ENCODE measurements at regions not wholly inside any gene's neighbourhood (a gene's known extent, or its start where the extent isn't known, plus 50 kb on each side); places are given as distances from the start of the nearest gene placed in this dataset.

GRCh38 chr20:47886454-47887041 lies 101.3 kb upstream of the SULF2 start (continued):
- TF ChIP-seq TFAP4 (IDR thresholded peaks at IDR 0.05; ENCODE audit: borderline replicate concordance, low read depth) (no peak), ZNF10 (CRISPR knock-in tag; IDR thresholded peaks at IDR 0.05; ENCODE audit: borderline replicate concordance, low read depth) (no peak), ZNF362 (CRISPR knock-in tag; IDR thresholded peaks at IDR 0.05; ENCODE audit: borderline replicate concordance) (no peak), GPBP1L1 (CRISPR knock-in tag; IDR thresholded peaks at IDR 0.05) (no peak), DNMT1 (CRISPR knock-in tag; IDR thresholded peaks at IDR 0.05) (no peak), SALL2 (CRISPR knock-in tag; IDR thresholded peaks at IDR 0.05) (peak; percentile 19; the same call in 1 of the 2 replicates), HNF4G (IDR thresholded peaks at IDR 0.05; ENCODE audit: borderline replicate concordance, low read depth, low read length) (no peak), HNF4G (CRISPR knock-in tag; IDR thresholded peaks at IDR 0.05; ENCODE audit: borderline replicate concordance, low read depth) (peak; percentile 37; the same call in 1 of the 2 replicates), ZEB1 (IDR thresholded peaks at IDR 0.05; ENCODE audit: insufficient replicate concordance, low read depth) (no peak), ZNF772 (CRISPR knock-in tag; IDR thresholded peaks at IDR 0.05) (peak; percentile 74; the same call in 1 of the 2 replicates), E2F1 (CRISPR knock-in tag; IDR thresholded peaks at IDR 0.05) (no peak), SMAD9 (CRISPR knock-in tag; IDR thresholded peaks at IDR 0.05) (no peak), ZMYM4 (CRISPR knock-in tag; IDR thresholded peaks at IDR 0.05) (no peak), HIVEP1 (CRISPR knock-in tag; IDR thresholded peaks at IDR 0.05) (no peak), GLI4 (CRISPR knock-in tag; IDR thresholded peaks at IDR 0.05; ENCODE audit: borderline replicate concordance) (no peak), EP300 (IDR thresholded peaks at IDR 0.05; ENCODE audit: low read depth in 2 of 2, low read length in 2 of 2) (no peak), EP300 (CRISPR knock-in tag; IDR thresholded peaks at IDR 0.05; ENCODE audit: borderline replicate concordance) (no peak), DMTF1 (CRISPR knock-in tag; IDR thresholded peaks at IDR 0.05) (no peak), FOXC1 (CRISPR knock-in tag; IDR thresholded peaks at IDR 0.05; ENCODE audit: borderline replicate concordance) (no peak; the same call in 1 of the 2 replicates), SMYD3 (CRISPR knock-in tag; IDR thresholded peaks at IDR 0.05) (no peak), MED1 (CRISPR knock-in tag; IDR thresholded peaks at IDR 0.05) (no peak), SOX6 (IDR thresholded peaks at IDR 0.05) (no peak), SOX6 (CRISPR knock-in tag; IDR thresholded peaks at IDR 0.05) (no peak), KAT2B (IDR thresholded peaks at IDR 0.05; ENCODE audit: borderline replicate concordance, low read depth, low read length) (no peak), TOE1 (CRISPR knock-in tag; IDR thresholded peaks at IDR 0.05) (no peak)
